Common myeloid progenitor, CD34-positive (primary cell): ENCODE measurements at regions not wholly inside any gene's neighbourhood (a gene's known extent, or its start where the extent isn't known, plus 50 kb on each side); places are given as distances from the start of the nearest gene placed in this dataset.

Source experiments
- CTCF ChIA-PET: fragments of 350-600 bp; sonication (Branson Sonifier 250); formaldehyde crosslinking; loops from one replicate; lab custom pipeline; 2021; ENCODE audit warnings: antibody characterized with exemption; lab: Charles Lee
- POLR2A ChIA-PET: fragments of 350-600 bp; sonication (Branson Sonifier 250); formaldehyde crosslinking; loops from one replicate; lab custom pipeline; 2021; ENCODE audit warnings: antibody characterized with exemption; lab: Charles Lee
- DNase-seq, 3 donors: peaks; one replicate each; pipeline versions ENCODE4 v3.0.0 to v3.0.0-alpha.2; 2013
- H3K27ac ChIP-seq, 2 experiments: 1 replicate in 1 of 2; 2 replicates in 1 of 2; pipeline ENCODE4 v1.7.0; 2013; ENCODE audit warnings: inconsistent platforms in 2 of 2, low read length in 2 of 2, mild to moderate bottlenecking in 2 of 2, low read depth in 1 of 2, moderate library complexity in 1 of 2; ENCODE audit not compliant: severe bottlenecking in 2 of 2, insufficient read depth in 1 of 2, poor library complexity in 1 of 2
- H3K27me3 ChIP-seq, 5 experiments: replicated peaks in 2 of 5; 1 replicate in 3 of 5; 2 replicates in 2 of 5; pipeline versions ENCODE4 v1.6.1 to v1.7.0; 2013; ENCODE audit warnings: low read length in 4 of 5, mild to moderate bottlenecking in 2 of 5, moderate library complexity in 2 of 5, inconsistent platforms in 1 of 5; ENCODE audit not compliant: insufficient read depth in 5 of 5, control insufficient read depth in 4 of 5
- H3K36me3 ChIP-seq, 4 experiments: 1 replicate in 2 of 4; 2 replicates in 2 of 4; pipeline versions ENCODE4 v1.6.1 to v1.7.0; 2013; ENCODE audit warnings: low read length in 3 of 4, control low read depth in 1 of 4, mild to moderate bottlenecking in 1 of 4; ENCODE audit not compliant: control insufficient read depth in 4 of 4, insufficient read depth in 4 of 4
- H3K4me1 ChIP-seq, 4 experiments: 1 replicate in 3 of 4; 2 replicates in 1 of 4; pipeline versions ENCODE4 v1.6.1 to v1.7.1; 2013; ENCODE audit warnings: low read length in 3 of 4, mild to moderate bottlenecking in 3 of 4, control low read depth in 1 of 4, inconsistent platforms in 1 of 4, moderate library complexity in 1 of 4; ENCODE audit not compliant: control insufficient read depth in 4 of 4, insufficient read depth in 4 of 4; ENCODE audit errors: control extremely low read depth in 1 of 4
- H3K4me3 ChIP-seq, 7 experiments: 1 replicate in 4 of 7; 2 replicates in 3 of 7; pipeline versions ENCODE4 v1.5.1 to v1.7.0; 2013; ENCODE audit warnings: mild to moderate bottlenecking in 7 of 7, low read length in 6 of 7, moderate library complexity in 6 of 7, inconsistent platforms in 2 of 7, low read depth in 2 of 7, control low read depth in 1 of 7; ENCODE audit not compliant: insufficient read depth in 4 of 7, control insufficient read depth in 1 of 7; ENCODE audit errors: extremely low read depth in 1 of 7
- H3K9me3 ChIP-seq, 5 experiments: 1 replicate in 4 of 5; 2 replicates in 1 of 5; pipeline versions ENCODE4 v1.6.1 to v1.7.1; 2013; ENCODE audit warnings: low read length in 4 of 5, mild to moderate bottlenecking in 2 of 5, inconsistent platforms in 1 of 5, low read depth in 1 of 5, moderate library complexity in 1 of 5; ENCODE audit not compliant: control insufficient read depth in 4 of 5, insufficient read depth in 2 of 5; ENCODE audit errors: control extremely low read depth in 1 of 5
- WGBS: methylation state at CpG from one replicate; pipeline ENCODE4 v1.1.5; 2013; ENCODE audit not compliant: insufficient coverage; 5-methylcytosine and 5-hydroxymethylcytosine counted together

- Histone ChIP-seq H3K4me3 (no peak overlapping the region), H3K4me1 (peaks cover 0 to 2% (median 0%) of the 10 kb centered on the region in 4 experiments), H3K27me3 (no peaks in the 10 kb centered on the region), H3K36me3 (no peaks in the 10 kb centered on the region), H3K27ac (no peak overlapping the region), H3K9me3 (no peaks in the 10 kb centered on the region)
- CTCF ChIA-PET: no interaction called here
- no peak for DNase-seq
- 93% methylated on average over 2 of the region's 2 CpGs for WGBS
- POLR2A ChIA-PET: no interaction called here
Observed at GRCh38 chr3:26452363-26452762, 170.2 kb upstream of the LRRC3B start.

- ChIA-PET CTCF (no interaction called here), POLR2A (no interaction called here)
- no peak for DNase-seq
- no peak overlapping the region for H3K27ac ChIP-seq
- H3K4me3 ChIP-seq: no peak overlapping the region
- no CpG with 5 or more reads among the region's 3 CpGs for WGBS
- H3K4me1 ChIP-seq: no peaks in the 10 kb centered on the region
- H3K9me3 ChIP-seq: peaks cover 0 to 6% (median 0%) of the 10 kb centered on the region in 5 experiments
- no peaks in the 10 kb centered on the region for H3K27me3 ChIP-seq
- no peaks in the 10 kb centered on the region for H3K36me3 ChIP-seq
Observed at GRCh38 chr3:26460985-26461384, 161.6 kb upstream of the LRRC3B start.

- CTCF ChIA-PET: no interaction called here
- Histone ChIP-seq H3K9me3 (no peaks in the 10 kb centered on the region), H3K4me3 (no peak overlapping the region), H3K36me3 (no peaks in the 10 kb centered on the region), H3K4me1 (no peaks in the 10 kb centered on the region), H3K27ac (no peak overlapping the region), H3K27me3 (no peaks in the 10 kb centered on the region)
- WGBS: no CpG with 5 or more reads among the region's 6 CpGs
- no peak for DNase-seq
- POLR2A ChIA-PET: no interaction called here
Observed at GRCh38 chr3:26472345-26472744, 150.2 kb upstream of the LRRC3B start.

- Histone ChIP-seq H3K4me1 (no peaks in the 10 kb centered on the region), H3K27me3 (no peaks in the 10 kb centered on the region), H3K36me3 (no peaks in the 10 kb centered on the region), H3K4me3 (no peak overlapping the region), H3K9me3 (no peaks in the 10 kb centered on the region), H3K27ac (no peak overlapping the region)
- DNase-seq: no peak
- CTCF ChIA-PET: no interaction called here
- WGBS: 97% methylated on average over 3 of the region's 3 CpGs
- POLR2A ChIA-PET: no interaction called here
Observed at GRCh38 chr3:26474706-26475105, 147.9 kb upstream of the LRRC3B start.

GRCh38 chr3:26480377-26480776, 142.2 kb upstream of the LRRC3B start:
- Histone ChIP-seq H3K36me3 (no peaks in the 10 kb centered on the region), H3K27ac (no peak overlapping the region), H3K9me3 (no peaks in the 10 kb centered on the region), H3K27me3 (no peaks in the 10 kb centered on the region), H3K4me3 (no peak overlapping the region), H3K4me1 (no peaks in the 10 kb centered on the region)
- ChIA-PET POLR2A (interaction anchor here (0.6 kb wide), 1 partner anchor 712 kb away, joined by 13 read pairs; no protein-coding TSS in a partner anchor), CTCF (no interaction called here)
- DNase-seq: no peak

- POLR2A ChIA-PET: no interaction called here
- H3K27ac ChIP-seq: no peak overlapping the region
- no peaks in the 10 kb centered on the region for H3K4me1 ChIP-seq
- H3K36me3 ChIP-seq: no peaks in the 10 kb centered on the region
- H3K9me3 ChIP-seq: no peaks in the 10 kb centered on the region
- WGBS: 87% methylated on average over 3 of the region's 4 CpGs
- no peak overlapping the region for H3K4me3 ChIP-seq
- CTCF ChIA-PET: no interaction called here
- H3K27me3 ChIP-seq: no peaks in the 10 kb centered on the region
- no peak for DNase-seq
Observed at GRCh38 chr3:26484140-26484539, 138.4 kb upstream of the LRRC3B start.

GRCh38 chr3:26498271-26498670, 124.3 kb upstream of the LRRC3B start:
- H3K27me3 ChIP-seq: no peaks in the 10 kb centered on the region
- no peak overlapping the region for H3K27ac ChIP-seq
- H3K9me3 ChIP-seq: peaks cover 0 to 1% (median 0%) of the 10 kb centered on the region in 5 experiments
- no peak overlapping the region for H3K4me3 ChIP-seq
- 60% methylated on average over 1 of the region's 2 CpGs for WGBS
- DNase-seq: no peak
- no peaks in the 10 kb centered on the region for H3K4me1 ChIP-seq
- no peaks in the 10 kb centered on the region for H3K36me3 ChIP-seq
- CTCF ChIA-PET: no interaction called here
- POLR2A ChIA-PET: no interaction called here
